ENCODE measurements at regions not wholly inside any gene's neighbourhood (a gene's known extent, or its start where the extent isn't known, plus 50 kb on each side); places are given as distances from the start of the nearest gene placed in this dataset.

DNA sequence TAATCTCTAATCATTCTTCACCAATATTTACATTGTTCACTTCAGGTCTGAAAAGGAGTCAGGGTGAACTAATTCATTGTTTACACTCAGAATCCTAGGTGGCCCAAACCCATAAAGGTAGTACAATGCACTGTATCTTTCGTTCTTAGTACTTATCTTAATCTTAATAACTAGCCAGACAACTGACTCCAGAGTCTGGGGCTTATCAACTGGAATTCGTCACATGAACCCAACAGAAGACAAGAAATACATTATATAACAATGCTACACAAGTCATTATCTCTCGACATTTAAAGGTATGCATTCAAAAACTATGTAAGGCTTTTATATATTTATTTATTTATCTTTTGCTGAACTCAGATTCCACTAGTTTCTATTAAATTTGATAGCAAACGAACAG, 125.9 kb upstream of the ESRRG start:
- no peak overlapping the region for H3K4me2 ChIP-seq (ENCODE audit: insufficient read depth, low read length)

More for the DNA sequence above, 125.9 kb upstream of the ESRRG start:
- TF ChIP-seq ESRRB (CRISPR knock-in tag; IDR thresholded peaks at IDR 0.05; ENCODE audit: borderline replicate concordance): no peak
- TF ChIP-seq FOXA1 (IDR thresholded peaks at IDR 0.05; ENCODE audit: borderline replicate concordance): no peak
- no peak for TF ChIP-seq FOXJ3 (CRISPR knock-in tag; IDR thresholded peaks at IDR 0.05)
- no peak for TF ChIP-seq ZFP36 (IDR thresholded peaks at IDR 0.05; ENCODE audit: low read depth, low read length, partially characterized antibody)
- TF ChIP-seq, protein P1, sequence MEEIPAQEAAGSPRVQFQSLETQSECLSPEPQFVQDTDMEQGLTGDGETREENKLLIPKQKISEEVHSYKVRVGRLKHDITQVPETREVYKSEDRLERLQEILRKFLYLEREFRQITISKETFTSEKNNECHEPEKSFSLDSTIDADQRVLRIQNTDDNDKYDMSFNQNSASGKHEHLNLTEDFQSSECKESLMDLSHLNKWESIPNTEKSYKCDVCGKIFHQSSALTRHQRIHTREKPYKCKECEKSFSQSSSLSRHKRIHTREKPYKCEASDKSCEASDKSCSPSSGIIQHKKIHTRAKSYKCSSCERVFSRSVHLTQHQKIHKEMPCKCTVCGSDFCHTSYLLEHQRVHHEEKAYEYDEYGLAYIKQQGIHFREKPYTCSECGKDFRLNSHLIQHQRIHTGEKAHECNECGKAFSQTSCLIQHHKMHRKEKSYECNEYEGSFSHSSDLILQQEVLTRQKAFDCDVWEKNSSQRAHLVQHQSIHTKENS (CRISPR knock-in tag; IDR thresholded peaks at IDR 0.05): no peak
- TF ChIP-seq IRF2 (CRISPR knock-in tag; IDR thresholded peaks at IDR 0.05): no peak
- TF ChIP-seq, protein P2, sequence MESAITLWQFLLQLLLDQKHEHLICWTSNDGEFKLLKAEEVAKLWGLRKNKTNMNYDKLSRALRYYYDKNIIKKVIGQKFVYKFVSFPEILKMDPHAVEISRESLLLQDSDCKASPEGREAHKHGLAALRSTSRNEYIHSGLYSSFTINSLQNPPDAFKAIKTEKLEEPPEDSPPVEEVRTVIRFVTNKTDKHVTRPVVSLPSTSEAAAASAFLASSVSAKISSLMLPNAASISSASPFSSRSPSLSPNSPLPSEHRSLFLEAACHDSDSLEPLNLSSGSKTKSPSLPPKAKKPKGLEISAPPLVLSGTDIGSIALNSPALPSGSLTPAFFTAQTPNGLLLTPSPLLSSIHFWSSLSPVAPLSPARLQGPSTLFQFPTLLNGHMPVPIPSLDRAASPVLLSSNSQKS (CRISPR knock-in tag; IDR thresholded peaks at IDR 0.05): no peak
- TF ChIP-seq CAMTA2 (CRISPR knock-in tag; conservative IDR thresholded peaks at IDR 0.05): no peak
- TF ChIP-seq ZNF354B (CRISPR knock-in tag; IDR thresholded peaks at IDR 0.05): no peak
- Histone ChIP-seq H3K9me3 (replicated peaks; ENCODE audit: control insufficient read depth, insufficient read depth, low read depth, low read length) (no peaks in the 10 kb centered on the region; the same call in 1 of the 2 replicates), H3K9me1 (ENCODE audit: control insufficient read depth, insufficient read depth, low read length) (no peaks in the 10 kb centered on the region), H3K4me3 (no peak overlapping the region), H3K9ac (ENCODE audit: insufficient read depth in 1 of 2, low read depth in 2 of 2, low read length in 2 of 2) (no peak overlapping the region), H3K4me1 (replicated peaks in 1 of 2; ENCODE audit: control insufficient read depth in 2 of 2, insufficient read depth in 2 of 2, low read length in 2 of 2) (no peaks in the 10 kb centered on the region), H3K27me3 (ENCODE audit: control insufficient read depth in 2 of 2, insufficient read depth in 2 of 2, low read length in 2 of 2) (no peaks in the 10 kb centered on the region), H4K20me1 (replicated peaks; ENCODE audit: control insufficient read depth, insufficient read depth, low read length) (no peaks in the 10 kb centered on the region), H3K36me3 (ENCODE audit: control insufficient read depth, insufficient read depth, low read length) (no peaks in the 10 kb centered on the region), H2AFZ (ENCODE audit: low read depth, low read length) (no peak overlapping the region), H3K27ac (ENCODE audit: extremely low read depth, low read depth, low read length) (no peak overlapping the region), H3K79me2 (ENCODE audit: control insufficient read depth, insufficient read depth, low read length) (no peaks in the 10 kb centered on the region)
- WGBS (ENCODE audit: insufficient coverage, low coverage, missing lambda C conversion rate): 2% methylated on average over 4 of the region's 4 CpGs
- DNase-seq (ENCODE audit: extremely low read depth in 1 of 4, low spot score in 3 of 4) (no peak), ATAC-seq (no peak), FAIRE-seq (no peak)
- intact Hi-C loops (cut with micrococcal nuclease): no loop called here
- in situ Hi-C loops (cut with MboI): no loop called here
- BruUV-seq (replicated peaks): no TSS peak
- ChIA-PET POLR2A (no interaction called here), CTCF (ENCODE audit: low intra/inter-chr PET ratio) (no interaction called here)
